GM13976 (cell line): ENCODE measurements at regions not wholly inside any gene's neighbourhood (a gene's known extent, or its start where the extent isn't known, plus 50 kb on each side); places are given as distances from the start of the nearest gene placed in this dataset.

Source experiments
- DNase-seq: peaks from one replicate; pipeline ENCODE4 v3.0.0; 2012; ENCODE audit warnings: low spot score
- CTCF ChIP-seq: IDR thresholded peaks from 2 replicates; pipeline ENCODE4 v1.5.1; 2012; ENCODE audit warnings: borderline replicate concordance, mild to moderate bottlenecking; ENCODE audit not compliant: insufficient read depth; ENCODE audit errors: extremely low read depth, missing control alignments, control extremely low read depth
- in situ Hi-C: fragments of 300-500 bp; cut with MboI; formaldehyde crosslinking; loops from one replicate; pipeline ENCODE4 v1.12.0; 2022; ENCODE audit warnings: low sequenced_read_pairs, mixed read lengths, inconsistent platforms; ENCODE audit not compliant: unreplicated experiment

- TF ChIP-seq CTCF, result no peak
- no peak for DNase-seq
- in situ Hi-C loops, result no loop called here
Measured at GRCh38 chr11:15750535-15751308, 605.6 kb downstream of the SOX6 start.

- TF ChIP-seq CTCF, result no peak
- no peak for DNase-seq
- in situ Hi-C loops, result no loop called here
Measured at GRCh38 chr11:15754221-15754620, 602.1 kb downstream of the SOX6 start.

GRCh38 chr11:15757048-15757698, 599.2 kb downstream of the SOX6 start:
- in situ Hi-C loops, result no loop called here
- DNase-seq, result no peak
- TF ChIP-seq CTCF, result no peak

GRCh38 chr11:15758857-15759465, 597.4 kb downstream of the SOX6 start:
- in situ Hi-C loops, result no loop called here
- no peak for DNase-seq
- no peak for TF ChIP-seq CTCF

- in situ Hi-C loops, result no loop called here
- DNase-seq, result no peak
- TF ChIP-seq CTCF, result no peak
Measured at GRCh38 chr11:15761235-15761634, 595.1 kb downstream of the SOX6 start.

GRCh38 chr11:15764326-15764725, 592.0 kb downstream of the SOX6 start:
- DNase-seq, result no peak
- in situ Hi-C loops, result no loop called here
- no peak for TF ChIP-seq CTCF
